Upper lobe of right lung (tissue), 1 donor: ENCODE measurements at regions not wholly inside any gene's neighbourhood (a gene's known extent, or its start where the extent isn't known, plus 50 kb on each side); places are given as distances from the start of the nearest gene placed in this dataset.

ENCODE experiments used
- ATAC-seq: fragments of 200-7000 bp; cut with Tn5 transposase; one replicate; pipeline ENCODE4 v1.9.1; 2020; ENCODE audit warnings: mild to moderate bottlenecking, moderate library complexity
- DNase-seq: peaks from one replicate; pipeline ENCODE4 v3.0.0-alpha.2; 2020
- H3K27ac ChIP-seq: fragments of 200-600 bp; one replicate; pipeline ENCODE4 v1.8.0; 2022
- H3K27me3 ChIP-seq: fragments of 200-600 bp; one replicate; pipeline ENCODE4 v1.8.0; 2022; ENCODE audit warnings: mild to moderate bottlenecking
- H3K36me3 ChIP-seq: fragments of 200-600 bp; one replicate; pipeline ENCODE4 v1.8.0; 2022
- H3K4me1 ChIP-seq: fragments of 200-600 bp; one replicate; pipeline ENCODE4 v1.8.0; 2022
- H3K4me3 ChIP-seq: fragments of 200-600 bp; one replicate; pipeline ENCODE4 v1.8.0; 2022; ENCODE audit warnings: mild to moderate bottlenecking
- H3K9me3 ChIP-seq: fragments of 200-600 bp; one replicate; pipeline ENCODE4 v1.8.0; 2022
- CTCF ChIP-seq: fragments of 200-600 bp; IDR thresholded peaks from one replicate; pipeline ENCODE4 v1.8.0; 2022; ENCODE audit warnings: antibody characterized with exemption
- intact Hi-C: fragments of 100-400 bp; cut with DNase I; formaldehyde crosslinking; loops from one replicate; pipeline ENCODE4 v1.11.0; 2022
- donor health status: DM: no; HTN: yes; CAD: no; lungs with severe emphysema.

GRCh38 chr17:77375108-77375916 lies 234.5 kb downstream of the SEC14L1 start:
- Histone ChIP-seq H3K4me3 (peak overlapping the region; percentile 87), H3K27ac (peak overlapping the region; percentile 91), H3K27me3 (no peaks in the 10 kb centered on the region), H3K9me3 (no peaks in the 10 kb centered on the region), H3K4me1 (peaks cover 86% of the 10 kb centered on the region), H3K36me3 (no peaks in the 10 kb centered on the region)
- DNase-seq (peak; percentile 82), ATAC-seq (peak; percentile 29)
- intact Hi-C loops = no loop called here
- no peak for TF ChIP-seq CTCF

DNA sequence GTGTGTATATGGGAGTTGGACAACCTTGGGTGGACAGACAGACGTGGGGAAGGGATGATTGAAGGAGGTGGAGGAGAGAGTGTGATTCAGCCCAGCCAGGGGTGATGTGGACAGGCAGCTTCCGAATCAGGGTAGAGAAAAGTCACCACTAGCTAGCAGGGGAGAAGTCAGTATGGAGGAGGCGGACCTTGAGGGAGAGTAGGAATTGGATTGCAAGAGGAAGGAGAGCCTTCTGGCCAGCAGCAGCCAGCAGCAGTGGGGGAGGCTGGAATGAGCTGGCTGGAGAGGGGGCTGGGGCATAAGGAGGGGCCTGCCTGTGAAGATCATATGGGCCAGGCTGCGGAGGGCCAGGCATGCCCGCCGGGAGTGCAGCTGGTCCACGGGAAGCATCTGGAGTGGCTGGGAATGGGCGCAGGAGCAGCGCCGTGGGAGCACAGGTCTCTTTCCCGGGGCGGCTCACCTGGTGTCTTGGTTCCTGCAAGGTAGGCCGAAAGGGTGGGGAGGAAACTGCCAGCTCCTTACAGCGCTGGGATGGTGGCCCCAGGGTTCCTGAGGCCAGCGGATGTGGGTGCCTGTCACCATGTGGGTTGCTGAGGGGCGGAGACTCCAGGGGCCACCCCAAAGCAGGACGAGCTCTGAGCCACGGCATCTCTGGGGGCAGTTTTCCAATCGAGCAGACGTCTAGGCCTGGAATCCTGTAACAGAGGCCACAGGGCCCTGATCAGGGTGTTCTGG lies 235.3 kb downstream of the SEC14L1 start:
- no peak for DNase-seq
- no peaks in the 10 kb centered on the region for H3K36me3 ChIP-seq
- no peak for TF ChIP-seq CTCF
- no peak for ATAC-seq
- H3K27ac ChIP-seq = peak overlapping the region; percentile 91
- H3K9me3 ChIP-seq = no peaks in the 10 kb centered on the region
- intact Hi-C loops = no loop called here
- H3K27me3 ChIP-seq = no peaks in the 10 kb centered on the region
- peaks cover 86% of the 10 kb centered on the region for H3K4me1 ChIP-seq
- H3K4me3 ChIP-seq = peak overlapping the region; percentile 87

DNA sequence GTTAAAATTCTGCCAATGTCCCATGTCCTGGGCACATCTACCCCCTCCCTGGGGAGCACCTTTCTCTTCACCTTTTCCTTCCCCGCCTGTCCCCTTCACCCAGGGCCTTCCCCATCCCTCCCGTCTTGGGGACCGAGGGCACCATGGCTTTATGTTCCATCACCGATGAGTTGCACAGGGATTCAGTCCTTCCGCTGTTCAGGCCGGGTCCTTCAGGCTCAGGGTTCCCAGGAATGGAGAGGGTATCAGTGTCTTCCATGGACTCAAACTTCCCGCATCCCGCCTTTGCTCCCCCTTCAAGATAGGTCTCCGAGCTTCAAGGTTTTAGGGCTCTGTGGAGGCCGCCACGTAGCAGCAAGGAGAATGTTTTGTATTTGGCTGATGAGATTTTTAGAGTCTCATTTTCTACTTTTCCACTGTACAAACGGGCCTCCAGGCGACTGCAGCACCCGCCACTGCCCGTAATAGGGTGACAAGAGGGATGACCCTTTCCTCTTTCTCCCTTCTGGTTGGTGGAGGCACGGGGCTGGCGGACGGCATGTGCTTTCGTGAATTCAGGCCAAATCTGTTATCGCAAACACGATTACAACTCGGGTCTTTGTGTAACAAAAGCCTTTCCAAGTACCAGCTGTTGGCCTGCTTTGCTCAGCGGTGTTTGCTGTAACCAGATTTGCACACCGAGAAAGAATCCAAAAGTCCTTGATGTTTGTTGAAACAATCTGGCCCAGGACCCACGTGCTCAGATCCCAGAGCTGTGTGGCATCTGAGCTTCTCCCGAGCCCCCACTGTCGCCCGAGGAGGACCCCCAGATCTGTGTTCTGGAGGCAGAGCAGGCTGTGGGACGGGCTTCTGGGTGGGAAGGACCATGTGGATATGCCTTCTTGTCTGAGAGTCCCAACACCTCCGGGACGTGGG lies 236.3 kb downstream of the SEC14L1 start:
- ATAC-seq (peak; percentile 2), DNase-seq (peak; percentile 75)
- Histone ChIP-seq H3K9me3 (no peaks in the 10 kb centered on the region), H3K36me3 (no peaks in the 10 kb centered on the region), H3K27ac (peak overlapping the region; percentile 91), H3K4me1 (peaks cover 85% of the 10 kb centered on the region), H3K27me3 (no peaks in the 10 kb centered on the region), H3K4me3 (peak overlapping the region; percentile 87)
- TF ChIP-seq CTCF = no peak
- intact Hi-C loops = no loop called here

GRCh38 chr17:77377710-77378235 lies 237.0 kb downstream of the SEC14L1 start:
- no peak for TF ChIP-seq CTCF
- H3K4me1 ChIP-seq = peaks cover 83% of the 10 kb centered on the region
- no peaks in the 10 kb centered on the region for H3K27me3 ChIP-seq
- ATAC-seq (no peak), DNase-seq (no peak)
- intact Hi-C loops = no loop called here
- H3K27ac ChIP-seq = peak overlapping the region; percentile 91
- no peaks in the 10 kb centered on the region for H3K36me3 ChIP-seq
- no peak overlapping the region for H3K4me3 ChIP-seq
- H3K9me3 ChIP-seq = no peaks in the 10 kb centered on the region

- intact Hi-C loops = no loop called here
- no peak for TF ChIP-seq CTCF
- Histone ChIP-seq H3K36me3 (no peaks in the 10 kb centered on the region), H3K4me1 (peaks cover 89% of the 10 kb centered on the region), H3K4me3 (no peak overlapping the region), H3K9me3 (no peaks in the 10 kb centered on the region), H3K27me3 (no peaks in the 10 kb centered on the region), H3K27ac (no peak overlapping the region)
- no peak for ATAC-seq
- no peak for DNase-seq
Measured at GRCh38 chr17:77378318-77379064, 237.7 kb downstream of the SEC14L1 start.
